ENCODE measurements at regions not wholly inside any gene's neighbourhood (a gene's known extent, or its start where the extent isn't known, plus 50 kb on each side); places are given as distances from the start of the nearest gene placed in this dataset.

DNA sequence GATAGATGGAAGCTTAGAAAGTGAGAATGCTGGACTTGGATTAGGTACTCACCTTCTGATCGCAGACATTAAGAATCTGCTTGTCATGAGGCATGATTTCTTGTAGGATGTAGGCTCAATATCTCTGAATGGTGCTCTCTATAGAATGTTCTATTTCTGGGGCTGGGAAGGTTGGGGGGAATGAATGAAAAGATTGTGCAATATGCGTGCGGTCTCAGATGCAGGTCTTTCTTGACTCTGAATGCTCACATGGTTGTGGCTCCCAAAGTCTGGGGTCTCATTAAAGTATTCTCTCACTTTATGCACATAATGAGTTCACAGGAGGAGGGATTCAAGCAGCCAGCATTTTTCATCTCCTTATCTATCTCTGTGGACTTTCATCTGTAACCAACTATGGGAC lies 482.0 kb upstream of the CD180 start:
- H3K9me3 ChIP-seq = no peaks in the 10 kb centered on the region
- H3K36me3 ChIP-seq = no peaks in the 10 kb centered on the region
- no peak for TF ChIP-seq CTCF (IDR thresholded peaks at IDR 0.05)
- no peak overlapping the region for H3K4me3 ChIP-seq
- no peaks in the 10 kb centered on the region for H3K27me3 ChIP-seq
- H3K4me1 ChIP-seq = no peaks in the 10 kb centered on the region
- H3K27ac ChIP-seq = no peak overlapping the region
- DNase-seq = no peak

DNA sequence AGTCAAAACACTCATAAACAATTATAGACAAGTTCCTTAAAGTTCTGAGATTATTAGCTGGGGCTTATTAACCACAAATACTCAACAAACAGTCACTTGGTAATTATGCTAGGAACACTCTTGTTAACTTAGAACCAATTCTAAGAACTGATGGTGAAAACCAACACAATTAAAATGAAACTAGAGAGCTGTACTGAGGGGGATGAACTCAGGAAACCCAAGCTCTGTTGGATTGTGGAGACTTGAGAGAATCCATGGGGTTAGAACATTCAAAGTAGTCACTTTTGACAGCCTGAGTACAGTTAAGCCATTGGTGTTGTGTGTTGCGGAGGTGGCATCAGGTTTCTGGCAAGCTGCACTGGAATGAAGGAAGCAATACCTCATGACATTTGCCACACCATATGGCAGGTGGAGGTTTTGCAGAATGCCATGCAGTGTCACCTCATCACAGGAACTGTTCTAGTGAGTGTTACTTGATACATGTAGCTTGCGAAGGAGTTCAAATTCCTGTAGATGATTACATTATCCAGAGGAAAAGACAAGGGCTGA lies 480.9 kb upstream of the CD180 start:
- DNase-seq = no peak
- no peak overlapping the region for H3K27ac ChIP-seq

DNA sequence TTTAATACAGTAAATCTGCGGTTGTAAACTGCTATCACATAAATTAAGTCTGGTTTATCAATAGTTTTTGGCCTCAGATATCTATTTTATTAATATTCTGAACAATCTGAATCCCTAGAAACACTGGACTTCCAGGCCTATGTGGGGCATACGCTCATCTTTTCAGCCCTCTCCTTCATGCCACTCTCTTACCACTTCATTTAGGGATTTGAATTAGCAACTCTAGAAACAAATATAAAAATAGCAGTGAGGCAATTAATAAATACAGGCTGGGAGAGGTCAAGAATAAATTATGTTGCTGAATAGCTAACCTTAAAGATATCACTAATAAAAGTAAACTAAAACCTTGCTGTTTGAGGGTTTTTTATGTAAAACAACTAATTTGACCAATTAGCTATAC lies 480.3 kb upstream of the CD180 start:
- no peaks in the 10 kb centered on the region for H3K36me3 ChIP-seq
- H3K27me3 ChIP-seq = no peaks in the 10 kb centered on the region
- no peak overlapping the region for H3K4me3 ChIP-seq
- no peak for DNase-seq
- H3K27ac ChIP-seq = no peak overlapping the region
- no peaks in the 10 kb centered on the region for H3K4me1 ChIP-seq
- no peaks in the 10 kb centered on the region for H3K9me3 ChIP-seq
- TF ChIP-seq CTCF (IDR thresholded peaks at IDR 0.05) (no peak), POLR2A (IDR thresholded peaks at IDR 0.05) (no peak)

More for the DNA sequence above, 480.9 kb upstream of the CD180 start:
- no peak overlapping the region for H3K4me3 ChIP-seq
- no peaks in the 10 kb centered on the region for H3K27me3 ChIP-seq
- no peak for TF ChIP-seq CTCF (IDR thresholded peaks at IDR 0.05)
- no peak for TF ChIP-seq POLR2A (IDR thresholded peaks at IDR 0.05)
- H3K36me3 ChIP-seq = no peaks in the 10 kb centered on the region
- no peaks in the 10 kb centered on the region for H3K4me1 ChIP-seq
- H3K9me3 ChIP-seq = no peaks in the 10 kb centered on the region

DNA sequence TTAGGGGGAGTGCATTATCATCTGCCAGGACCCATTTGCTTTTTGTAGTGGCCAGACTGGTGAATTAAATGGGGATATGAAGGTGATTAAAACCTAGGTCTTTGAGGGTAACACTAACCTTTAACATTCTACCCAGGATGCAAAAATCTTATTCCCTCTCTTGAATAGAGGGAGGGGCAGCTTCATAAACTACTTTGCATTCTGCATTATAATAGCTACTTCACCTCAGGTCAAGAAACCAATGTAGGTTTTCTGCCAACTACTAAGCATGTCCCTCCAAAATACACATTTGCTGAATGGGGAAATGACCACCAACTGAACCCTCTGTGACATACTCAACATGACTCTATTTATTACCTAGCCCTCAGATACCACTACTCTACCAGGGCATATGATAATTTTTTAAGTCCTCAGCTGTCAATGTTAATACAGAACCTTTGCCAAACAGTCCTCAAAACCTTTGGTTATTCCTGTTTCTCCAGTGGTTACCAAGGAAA lies 477.6 kb upstream of the CD180 start:
- no peak for DNase-seq
- TF ChIP-seq POLR2A (IDR thresholded peaks at IDR 0.05) (no peak), CTCF (IDR thresholded peaks at IDR 0.05) (no peak)
- Histone ChIP-seq H3K9me3 (no peaks in the 10 kb centered on the region), H3K4me1 (no peaks in the 10 kb centered on the region), H3K36me3 (no peaks in the 10 kb centered on the region), H3K4me3 (no peak overlapping the region), H3K27ac (no peak overlapping the region), H3K27me3 (no peaks in the 10 kb centered on the region)

DNA sequence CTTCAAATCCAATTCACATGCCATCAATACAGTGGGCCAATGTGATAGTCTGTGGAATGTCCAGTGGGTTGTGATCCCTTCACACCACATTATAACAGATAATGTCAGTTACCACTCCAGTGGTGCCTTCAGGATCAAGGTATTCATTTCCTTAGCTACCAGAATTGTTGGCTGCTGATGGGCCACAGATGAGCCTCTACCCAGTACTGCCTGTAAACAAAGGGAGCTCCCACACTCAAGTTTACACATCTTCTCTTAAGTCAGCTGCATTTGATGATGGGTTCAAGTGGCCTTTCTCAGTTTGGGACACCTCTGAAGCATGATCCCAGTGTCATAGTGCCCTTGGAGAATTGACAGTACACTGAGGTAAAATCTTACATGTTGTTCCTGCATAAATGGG lies 477.0 kb upstream of the CD180 start:
- Histone ChIP-seq H3K36me3 (no peaks in the 10 kb centered on the region), H3K4me3 (no peak overlapping the region), H3K27ac (no peak overlapping the region), H3K4me1 (no peaks in the 10 kb centered on the region), H3K27me3 (no peaks in the 10 kb centered on the region), H3K9me3 (no peaks in the 10 kb centered on the region)
- DNase-seq = no peak
- no peak for TF ChIP-seq POLR2A (IDR thresholded peaks at IDR 0.05)
- no peak for TF ChIP-seq CTCF (IDR thresholded peaks at IDR 0.05)

GRCh38 chr5:67673180-67673579 lies 476.6 kb upstream of the CD180 start:
- Histone ChIP-seq H3K4me3 (no peak overlapping the region), H3K9me3 (no peaks in the 10 kb centered on the region), H3K4me1 (no peaks in the 10 kb centered on the region), H3K27ac (no peak overlapping the region), H3K36me3 (no peaks in the 10 kb centered on the region), H3K27me3 (no peaks in the 10 kb centered on the region)
- DNase-seq = no peak
- TF ChIP-seq CTCF (IDR thresholded peaks at IDR 0.05) (no peak), POLR2A (IDR thresholded peaks at IDR 0.05) (no peak)

Data from Peyer's patch (tissue), 4 donors.